ENCODE measurements at regions not wholly inside any gene's neighbourhood (a gene's known extent, or its start where the extent isn't known, plus 50 kb on each side); places are given as distances from the start of the nearest gene placed in this dataset.

DNA sequence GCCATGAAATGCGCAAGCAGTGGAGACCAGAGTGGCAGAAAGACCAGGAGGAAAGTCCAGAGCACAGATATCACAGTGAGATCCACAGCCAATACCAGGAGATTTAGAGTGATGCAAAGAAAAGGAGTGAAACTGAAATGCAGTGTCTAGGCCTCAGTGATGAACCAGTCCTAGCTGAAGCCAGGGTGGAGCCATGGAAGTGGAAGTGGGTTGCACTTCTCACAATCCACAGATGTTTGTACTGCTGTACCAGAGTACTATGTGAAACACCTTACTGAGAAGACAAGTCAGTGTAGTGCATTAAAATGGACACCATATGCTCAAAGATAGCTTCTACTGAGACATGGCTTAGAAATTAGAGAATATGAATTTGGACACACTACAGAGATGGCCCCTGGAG is 403.3 kb downstream of the HNRNPD start:
- H3K36me3 ChIP-seq (ENCODE audit: insufficient read depth, low read length) = no peaks in the 10 kb centered on the region

DNA sequence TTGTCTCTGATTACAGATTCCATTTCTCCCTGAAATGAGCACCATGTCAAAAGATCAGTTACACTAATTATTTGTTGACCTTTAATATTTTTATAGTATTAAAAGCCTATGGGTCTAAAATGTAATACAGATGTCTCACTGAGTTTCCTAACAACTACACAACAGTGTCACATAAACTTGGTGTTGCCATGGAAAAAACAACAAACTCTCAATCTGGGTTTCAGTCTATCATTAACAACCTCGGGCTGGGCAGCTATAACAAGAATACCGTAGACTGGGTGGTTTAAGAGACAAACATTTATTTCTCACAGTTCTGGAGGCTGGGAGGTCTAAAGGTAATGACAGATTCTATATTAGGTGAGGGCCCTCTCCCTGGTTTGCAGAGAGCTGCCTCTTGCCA is 407.1 kb downstream of the HNRNPD start:
- Histone ChIP-seq H3K4me1 (ENCODE audit: insufficient read depth, low read length) (peaks cover 15% of the 10 kb centered on the region), H3K9me3 (ENCODE audit: insufficient read depth, low read depth, low read length) (no peaks in the 10 kb centered on the region), H3K9ac (ENCODE audit: low read depth, low read length) (no peak overlapping the region), H3K36me3 (ENCODE audit: insufficient read depth, low read length) (no peaks in the 10 kb centered on the region), H3K27me3 (ENCODE audit: insufficient read depth, low read length) (no peaks in the 10 kb centered on the region), H3K4me3 (ENCODE audit: low read length) (no peak overlapping the region), H3K27ac (ENCODE audit: low read depth, low read length) (no peak overlapping the region)
- 92% methylated on average over 2 of the region's 2 CpGs for whole genome bisulfite sequencing

More for the DNA sequence above, 403.3 kb downstream of the HNRNPD start:
- H3K9ac ChIP-seq (ENCODE audit: low read depth, low read length) = no peak overlapping the region
- no peaks in the 10 kb centered on the region for H3K27me3 ChIP-seq (ENCODE audit: insufficient read depth, low read length)
- no peaks in the 10 kb centered on the region for H3K9me3 ChIP-seq (ENCODE audit: insufficient read depth, low read depth, low read length)
- no peak overlapping the region for H3K27ac ChIP-seq (ENCODE audit: low read depth, low read length)
- no peak overlapping the region for H3K4me3 ChIP-seq (ENCODE audit: low read length)
- 90% methylated on average over 1 of the region's 1 CpG for whole genome bisulfite sequencing
- no peaks in the 10 kb centered on the region for H3K4me1 ChIP-seq (ENCODE audit: insufficient read depth, low read length)

DNA sequence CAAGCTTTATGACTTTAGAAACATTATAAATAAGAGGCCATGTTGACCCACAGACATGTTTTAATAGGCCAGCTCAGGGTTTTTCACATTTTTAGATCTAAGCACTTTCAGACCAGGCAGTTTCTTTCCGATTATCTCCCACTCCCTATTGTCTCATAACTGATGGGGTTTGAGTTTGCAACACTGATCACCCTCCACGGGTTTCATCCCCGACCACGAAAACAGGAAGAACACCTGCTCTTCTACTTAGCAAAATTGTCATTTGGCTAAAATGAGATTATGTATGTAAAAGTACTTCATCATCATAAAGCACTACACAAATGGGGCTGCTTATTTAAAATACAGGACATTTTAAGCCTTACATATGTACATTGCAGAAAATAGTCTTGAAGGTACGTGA is 407.9 kb downstream of the HNRNPD start:
- Histone ChIP-seq H3K27me3 (ENCODE audit: insufficient read depth, low read length) (no peaks in the 10 kb centered on the region), H3K27ac (ENCODE audit: low read depth, low read length) (no peak overlapping the region), H3K4me1 (ENCODE audit: insufficient read depth, low read length) (peaks cover 15% of the 10 kb centered on the region), H3K9me3 (ENCODE audit: insufficient read depth, low read depth, low read length) (no peaks in the 10 kb centered on the region), H3K36me3 (ENCODE audit: insufficient read depth, low read length) (no peaks in the 10 kb centered on the region), H3K9ac (ENCODE audit: low read depth, low read length) (no peak overlapping the region), H3K4me3 (ENCODE audit: low read length) (no peak overlapping the region)
- WGBS = 97% methylated on average over 5 of the region's 5 CpGs

DNA sequence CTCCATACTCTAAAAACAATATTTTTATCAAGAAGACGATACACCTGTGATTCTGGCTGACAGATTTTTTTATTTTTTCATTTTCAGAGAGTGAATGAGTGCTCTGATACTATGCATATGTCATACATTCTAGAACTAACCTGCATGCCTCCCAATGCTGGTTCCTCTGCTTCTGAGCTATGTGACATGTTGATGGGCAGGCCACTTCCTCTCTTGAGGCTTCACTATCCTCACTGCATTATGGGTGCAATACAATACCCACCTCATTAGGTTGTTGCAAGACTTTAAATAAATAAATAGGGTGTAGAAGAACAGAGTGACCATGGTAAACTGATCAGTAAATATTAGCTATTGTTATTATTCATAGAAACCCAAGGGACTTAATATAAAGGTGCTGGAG is 408.3 kb downstream of the HNRNPD start:
- no peaks in the 10 kb centered on the region for H3K27me3 ChIP-seq (ENCODE audit: insufficient read depth, low read length)
- H3K4me3 ChIP-seq (ENCODE audit: low read length) = no peak overlapping the region
- H3K36me3 ChIP-seq (ENCODE audit: insufficient read depth, low read length) = no peaks in the 10 kb centered on the region
- peaks cover 15% of the 10 kb centered on the region for H3K4me1 ChIP-seq (ENCODE audit: insufficient read depth, low read length)
- no peaks in the 10 kb centered on the region for H3K9me3 ChIP-seq (ENCODE audit: insufficient read depth, low read depth, low read length)
- no peak overlapping the region for H3K9ac ChIP-seq (ENCODE audit: low read depth, low read length)
- WGBS = no CpG with 5 or more reads among the region's 1 CpG
- no peak overlapping the region for H3K27ac ChIP-seq (ENCODE audit: low read depth, low read length)

DNA sequence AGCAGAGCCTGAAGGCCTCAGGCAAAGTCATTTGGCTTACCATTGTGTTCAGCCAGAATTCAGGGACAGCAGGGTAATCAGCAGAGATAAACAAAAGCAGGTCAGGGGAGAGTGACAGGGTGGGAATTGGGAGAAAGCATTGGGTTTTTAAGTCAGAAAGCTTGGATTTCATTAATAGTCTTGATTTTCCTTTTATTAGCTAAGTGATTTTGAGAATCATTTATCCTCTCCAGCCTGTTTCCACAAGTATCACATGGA is 410.1 kb downstream of the HNRNPD start:
- Histone ChIP-seq H3K36me3 (ENCODE audit: insufficient read depth, low read length) (no peaks in the 10 kb centered on the region), H3K4me3 (ENCODE audit: low read length) (no peak overlapping the region), H3K9ac (ENCODE audit: low read depth, low read length) (no peak overlapping the region), H3K27me3 (ENCODE audit: insufficient read depth, low read length) (no peaks in the 10 kb centered on the region), H3K4me1 (ENCODE audit: insufficient read depth, low read length) (peaks cover 15% of the 10 kb centered on the region), H3K9me3 (ENCODE audit: insufficient read depth, low read depth, low read length) (no peaks in the 10 kb centered on the region), H3K27ac (ENCODE audit: low read depth, low read length) (no peak overlapping the region)

DNA sequence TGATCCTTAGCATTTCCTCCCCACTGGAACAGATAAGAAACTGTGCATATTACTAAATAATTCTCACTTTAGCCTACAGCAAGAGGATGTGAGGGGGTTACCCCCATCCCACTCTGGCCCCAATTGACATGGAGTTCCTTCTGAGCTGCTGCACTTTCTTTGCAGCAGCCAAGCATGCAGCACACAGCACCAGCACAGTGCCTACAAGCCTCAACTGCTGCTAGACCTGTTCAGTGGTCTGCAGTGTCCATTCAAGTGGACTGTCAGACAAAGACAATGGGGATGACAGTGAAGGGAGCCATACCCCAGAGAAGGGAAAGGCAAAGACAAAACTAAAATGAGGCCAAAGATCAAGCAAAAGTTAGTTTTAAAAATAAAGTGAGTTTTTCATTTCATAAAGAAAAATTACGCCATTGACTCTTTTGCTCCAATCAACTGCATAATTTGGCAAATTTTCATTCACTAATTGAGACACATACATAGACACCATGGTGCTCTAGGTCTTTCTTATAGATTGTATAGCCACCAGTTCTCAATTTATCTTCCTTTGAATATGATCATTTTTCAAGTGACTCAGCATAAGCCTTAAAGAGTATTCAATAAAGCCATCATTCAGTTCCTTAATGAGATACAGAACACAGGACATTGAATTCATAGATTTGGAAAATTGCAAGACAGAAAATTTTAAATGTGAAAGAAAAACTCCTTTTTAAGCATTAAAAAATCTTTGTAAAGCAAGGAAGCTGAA is 410.6 kb downstream of the HNRNPD start:
- H3K27ac ChIP-seq (ENCODE audit: low read depth, low read length) = no peak overlapping the region
- peaks cover 15% of the 10 kb centered on the region for H3K4me1 ChIP-seq (ENCODE audit: insufficient read depth, low read length)
- no peaks in the 10 kb centered on the region for H3K36me3 ChIP-seq (ENCODE audit: insufficient read depth, low read length)
- no peaks in the 10 kb centered on the region for H3K27me3 ChIP-seq (ENCODE audit: insufficient read depth, low read length)
- 94% methylated on average over 1 of the region's 1 CpG for WGBS
- no peaks in the 10 kb centered on the region for H3K9me3 ChIP-seq (ENCODE audit: insufficient read depth, low read depth, low read length)
- H3K9ac ChIP-seq (ENCODE audit: low read depth, low read length) = no peak overlapping the region
- H3K4me3 ChIP-seq (ENCODE audit: low read length) = no peak overlapping the region

DNA sequence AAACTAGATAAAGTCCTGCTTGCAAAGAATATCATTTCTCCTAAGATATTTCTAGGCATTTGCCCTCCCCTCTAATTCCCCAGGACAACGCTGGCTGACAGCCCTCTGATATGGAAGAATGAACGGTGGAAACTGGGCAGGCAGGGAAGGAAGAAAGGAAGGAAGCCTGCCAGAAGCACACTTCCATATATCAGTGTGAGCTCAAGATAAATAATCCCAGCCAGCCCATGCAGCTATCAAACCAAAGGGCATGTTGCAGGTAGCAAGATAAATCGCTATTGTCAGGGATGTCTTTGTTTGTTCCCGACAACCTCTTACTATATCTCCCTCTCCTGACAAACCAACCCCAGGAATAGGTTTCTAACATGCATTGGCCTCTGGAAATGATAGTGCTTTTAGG is 412.8 kb downstream of the HNRNPD start:
- Histone ChIP-seq H3K4me3 (ENCODE audit: low read length) (no peak overlapping the region), H3K36me3 (ENCODE audit: insufficient read depth, low read length) (no peaks in the 10 kb centered on the region), H3K9me3 (ENCODE audit: insufficient read depth, low read depth, low read length) (no peaks in the 10 kb centered on the region), H3K27ac (ENCODE audit: low read depth, low read length) (no peak overlapping the region), H3K4me1 (ENCODE audit: insufficient read depth, low read length) (peaks cover 15% of the 10 kb centered on the region), H3K27me3 (ENCODE audit: insufficient read depth, low read length) (no peaks in the 10 kb centered on the region), H3K9ac (ENCODE audit: low read depth, low read length) (no peak overlapping the region)
- 88% methylated on average over 2 of the region's 4 CpGs for WGBS

DNA sequence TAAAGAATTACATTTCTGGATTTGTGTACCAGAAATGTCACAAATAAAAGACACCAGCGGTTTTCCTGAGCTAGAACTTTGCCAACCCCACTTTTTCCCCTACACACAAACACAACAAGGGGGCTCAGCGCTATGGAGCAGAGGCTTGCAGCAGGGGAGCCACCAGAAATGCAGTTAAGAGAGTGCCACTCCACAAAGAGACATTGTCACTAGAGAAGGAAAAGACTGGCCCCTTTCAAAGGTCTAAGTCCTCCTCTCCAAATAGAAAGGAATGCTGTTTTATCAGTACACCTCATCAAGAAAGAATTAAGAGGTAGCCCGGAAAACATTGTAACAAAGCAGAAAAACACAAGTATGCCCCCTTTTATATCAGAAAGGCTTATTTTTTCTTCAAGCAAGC is 419.5 kb downstream of the HNRNPD start:
- 63% methylated on average over 3 of the region's 3 CpGs for WGBS
- H3K9ac ChIP-seq (ENCODE audit: low read depth, low read length) = no peak overlapping the region
- no peaks in the 10 kb centered on the region for H3K9me3 ChIP-seq (ENCODE audit: insufficient read depth, low read depth, low read length)
- 0 out of 2 replicates have a peak, but pooled peaks cover 5% of the 10 kb centered on the region for H3K4me1 ChIP-seq (ENCODE audit: insufficient read depth, low read length)
- H3K4me3 ChIP-seq (ENCODE audit: low read length) = no peak overlapping the region
- no peaks in the 10 kb centered on the region for H3K27me3 ChIP-seq (ENCODE audit: insufficient read depth, low read length)
- no peaks in the 10 kb centered on the region for H3K36me3 ChIP-seq (ENCODE audit: insufficient read depth, low read length)
- H3K27ac ChIP-seq (ENCODE audit: low read depth, low read length) = no peak overlapping the region

DNA sequence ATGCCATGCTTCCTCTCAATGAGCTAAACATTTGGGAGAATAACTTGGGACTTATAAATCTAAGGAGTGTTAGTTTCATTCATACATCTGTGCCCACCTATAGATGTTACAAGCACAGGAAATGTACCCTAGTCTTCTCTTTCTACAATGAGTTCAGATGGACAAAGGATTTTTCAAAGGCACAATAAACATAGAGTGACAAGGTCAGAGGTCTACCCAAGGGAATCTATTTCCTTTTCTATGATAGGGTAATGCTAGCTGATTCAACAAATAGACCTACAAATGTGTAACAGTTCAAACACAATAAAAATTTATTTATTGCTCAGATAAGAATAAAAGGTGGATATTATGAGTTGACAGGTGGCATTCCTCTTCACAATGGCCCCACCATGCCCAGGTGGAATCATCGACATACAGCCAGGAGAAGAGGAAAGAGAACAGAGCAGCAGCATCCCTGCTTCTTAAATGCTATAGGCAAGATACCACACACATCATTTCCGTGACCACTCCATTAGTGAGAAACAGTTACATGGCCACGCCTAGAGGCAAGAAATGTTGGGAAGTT is 421.8 kb downstream of the HNRNPD start:
- Histone ChIP-seq H3K36me3 (ENCODE audit: insufficient read depth, low read length) (no peaks in the 10 kb centered on the region), H3K9ac (ENCODE audit: low read depth, low read length) (no peak overlapping the region), H3K4me3 (ENCODE audit: low read length) (no peak overlapping the region), H3K27me3 (ENCODE audit: insufficient read depth, low read length) (no peaks in the 10 kb centered on the region), H3K9me3 (ENCODE audit: insufficient read depth, low read depth, low read length) (no peaks in the 10 kb centered on the region), H3K4me1 (ENCODE audit: insufficient read depth, low read length) (0 out of 2 replicates have a peak, but pooled peaks cover 5% of the 10 kb centered on the region), H3K27ac (ENCODE audit: low read depth, low read length) (no peak overlapping the region)
- 87% methylated on average over 3 of the region's 3 CpGs for WGBS

DNA sequence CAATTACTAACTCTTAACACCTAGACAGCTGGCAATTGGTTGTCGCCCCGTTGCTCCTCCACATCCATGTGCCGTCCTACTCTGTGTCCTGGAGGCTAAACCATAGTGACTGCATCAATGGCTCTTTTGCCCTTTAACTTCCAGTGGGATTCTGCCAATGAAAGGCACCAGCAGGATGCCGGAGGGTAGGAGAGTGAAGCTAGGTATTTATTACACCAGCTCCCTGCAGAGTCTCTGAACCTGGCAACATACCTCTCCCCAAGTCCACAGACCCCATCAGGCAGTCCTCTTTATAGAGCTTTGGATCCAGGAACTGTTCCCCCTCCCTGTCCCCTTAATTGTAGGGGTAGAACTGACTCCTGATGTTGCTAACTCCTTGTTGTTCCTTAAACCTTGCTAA is 426.8 kb downstream of the HNRNPD start:
- 75% methylated on average over 4 of the region's 4 CpGs for WGBS
- H3K27ac ChIP-seq (ENCODE audit: low read depth, low read length) = no peak overlapping the region
- H3K9ac ChIP-seq (ENCODE audit: low read depth, low read length) = no peak overlapping the region
- no peaks in the 10 kb centered on the region for H3K36me3 ChIP-seq (ENCODE audit: insufficient read depth, low read length)
- no peaks in the 10 kb centered on the region for H3K9me3 ChIP-seq (ENCODE audit: insufficient read depth, low read depth, low read length)
- no peak overlapping the region for H3K4me3 ChIP-seq (ENCODE audit: low read length)
- no peaks in the 10 kb centered on the region for H3K27me3 ChIP-seq (ENCODE audit: insufficient read depth, low read length)
- no peaks in the 10 kb centered on the region for H3K4me1 ChIP-seq (ENCODE audit: insufficient read depth, low read length)

DNA sequence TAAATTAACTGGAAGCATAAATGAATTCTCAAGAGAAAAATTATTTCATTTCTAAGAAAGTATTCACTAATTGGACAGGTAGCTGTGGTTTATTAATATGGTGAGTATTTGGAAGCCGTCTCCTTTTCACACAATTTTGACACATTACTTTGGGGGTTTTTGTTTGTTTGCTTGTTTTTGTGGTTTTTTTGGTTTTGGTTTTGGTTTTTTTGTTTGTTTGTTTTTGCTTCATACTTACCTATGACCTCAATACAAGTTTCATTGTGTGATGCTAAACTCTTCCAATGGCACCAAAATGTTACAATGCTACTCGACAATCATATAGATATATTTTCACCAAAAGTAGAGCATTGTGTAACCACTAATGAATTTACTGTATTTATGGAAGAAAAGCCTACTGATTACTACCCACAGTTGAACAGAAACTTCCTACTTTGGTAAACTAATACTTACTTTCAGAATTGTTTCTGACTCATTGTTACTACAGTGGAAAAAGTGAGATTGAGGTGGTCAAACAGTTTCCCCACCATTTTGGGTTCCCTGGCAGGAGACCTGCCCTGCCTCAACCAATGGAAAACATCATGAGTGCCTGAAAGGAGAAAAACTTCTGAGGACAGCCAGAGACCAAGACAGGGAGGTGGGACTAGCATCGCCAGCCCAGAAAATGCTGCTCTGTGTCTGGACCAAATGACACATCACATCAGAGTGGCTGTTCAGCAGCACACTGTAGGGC is 443.1 kb downstream of the HNRNPD start:
- Histone ChIP-seq H3K9me3 (ENCODE audit: insufficient read depth, low read depth, low read length) (no peaks in the 10 kb centered on the region), H3K27me3 (ENCODE audit: insufficient read depth, low read length) (no peaks in the 10 kb centered on the region), H3K27ac (ENCODE audit: low read depth, low read length) (no peak overlapping the region), H3K9ac (ENCODE audit: low read depth, low read length) (no peak overlapping the region), H3K4me1 (ENCODE audit: insufficient read depth, low read length) (no peaks in the 10 kb centered on the region), H3K4me3 (ENCODE audit: low read length) (no peak overlapping the region), H3K36me3 (ENCODE audit: insufficient read depth, low read length) (no peaks in the 10 kb centered on the region)
- 99% methylated on average over 3 of the region's 3 CpGs for WGBS

Measured in HUES64 (cell line).